IPS DF 6.9 (cell line): ENCODE measurements at regions not wholly inside any gene's neighbourhood (a gene's known extent, or its start where the extent isn't known, plus 50 kb on each side); places are given as distances from the start of the nearest gene placed in this dataset.
"Not testable (repeated sequence)": the region's sequence is repeated elsewhere in the genome, so short reads cannot be mapped to it uniquely, and the experiment has no call there.

Source experiments
- DNase-seq: peaks from one replicate; pipeline ENCODE4 v3.0.0-alpha.2; 2013; ENCODE audit warnings: low read depth, low spot score
- H3K27ac ChIP-seq: one replicate; pipeline ENCODE4 v1.5.1; 2013; ENCODE audit warnings: low read length, control low read depth
- H3K27me3 ChIP-seq: 2 replicates; pipeline ENCODE4 v1.6.1; 2013; ENCODE audit warnings: mild to moderate bottlenecking, low read length; ENCODE audit not compliant: control insufficient read depth, insufficient read depth
- H3K36me3 ChIP-seq: 2 replicates; pipeline ENCODE4 v1.6.1; 2013; ENCODE audit warnings: low read length; ENCODE audit not compliant: control insufficient read depth, insufficient read depth
- H3K4me1 ChIP-seq: 2 replicates; pipeline ENCODE4 v1.6.1; 2013; ENCODE audit warnings: low read length; ENCODE audit not compliant: control insufficient read depth, insufficient read depth
- H3K4me3 ChIP-seq: 2 replicates; pipeline ENCODE4 v1.5.1; 2013; ENCODE audit warnings: mild to moderate bottlenecking, low read length
- H3K9me3 ChIP-seq: 2 replicates; pipeline ENCODE4 v1.6.1; 2013; ENCODE audit warnings: low read length, inconsistent platforms; ENCODE audit not compliant: control insufficient read depth, insufficient read depth
- WGBS: extraction: QIAGEN DNeasy Blood & Tissue Kit; methylation state at CpG from one replicate; pipeline ENCODE4 v1.1.7; 2013; ENCODE audit warnings: mixed read lengths, missing lambda C conversion rate; ENCODE audit not compliant: insufficient read length, insufficient coverage; 5-methylcytosine and 5-hydroxymethylcytosine counted together

GRCh38 chr4:158122501-158122900 lies 50.3 kb downstream of the GASK1B start:
- no CpG with 5 or more reads among the region's 2 CpGs for WGBS
- Histone ChIP-seq H3K4me3 (no peak overlapping the region), H3K27ac (no peak overlapping the region), H3K27me3 (no peaks in the 10 kb centered on the region), H3K36me3 (no peaks in the 10 kb centered on the region), H3K4me1 (no peaks in the 10 kb centered on the region), H3K9me3 (no peaks in the 10 kb centered on the region)
- DNase-seq = no peak

GRCh38 chr4:158121161-158121579 lies 51.7 kb downstream of the GASK1B start:
- H3K4me3 ChIP-seq = no peak overlapping the region
- DNase-seq = no peak
- no peaks in the 10 kb centered on the region for H3K36me3 ChIP-seq
- H3K27me3 ChIP-seq = no peaks in the 10 kb centered on the region
- no CpG with 5 or more reads among the region's 3 CpGs for WGBS
- H3K4me1 ChIP-seq = no peaks in the 10 kb centered on the region
- H3K9me3 ChIP-seq = no peaks in the 10 kb centered on the region
- no peak overlapping the region for H3K27ac ChIP-seq

GRCh38 chr4:158120645-158121151 lies 52.1 kb downstream of the GASK1B start:
- H3K27ac ChIP-seq, DNase-seq, H3K4me1 ChIP-seq, H3K27me3 ChIP-seq, H3K36me3 ChIP-seq, H3K9me3 ChIP-seq, H3K4me3 ChIP-seq: not testable (repeated sequence)
- no CpG with 5 or more reads among the region's 6 CpGs for WGBS

GRCh38 chr4:158112611-158113010 lies 60.2 kb downstream of the GASK1B start:
- Histone ChIP-seq H3K9me3 (no peaks in the 10 kb centered on the region), H3K27ac (no peak overlapping the region), H3K27me3 (no peaks in the 10 kb centered on the region), H3K4me1 (no peaks in the 10 kb centered on the region; the same call in 1 of the 2 replicates), H3K4me3 (no peak overlapping the region), H3K36me3 (no peaks in the 10 kb centered on the region)
- DNase-seq = no peak

- Histone ChIP-seq H3K36me3 (no peaks in the 10 kb centered on the region), H3K9me3 (no peaks in the 10 kb centered on the region), H3K4me1 (no peaks in the 10 kb centered on the region; the same call in 1 of the 2 replicates), H3K27me3 (no peaks in the 10 kb centered on the region), H3K27ac (no peak overlapping the region), H3K4me3 (no peak overlapping the region)
- WGBS = no CpG with 5 or more reads among the region's 2 CpGs
- no peak for DNase-seq
Observed at GRCh38 chr4:158111241-158111640, 61.6 kb downstream of the GASK1B start.

- Histone ChIP-seq H3K36me3 (no peaks in the 10 kb centered on the region), H3K9me3 (no peaks in the 10 kb centered on the region), H3K27me3 (no peaks in the 10 kb centered on the region), H3K27ac (no peak overlapping the region), H3K4me1 (no peaks in the 10 kb centered on the region), H3K4me3 (no peak overlapping the region)
- no CpG with 5 or more reads among the region's 4 CpGs for WGBS
- no peak for DNase-seq
Observed at GRCh38 chr4:158102904-158103303, 69.9 kb downstream of the GASK1B start.

- Histone ChIP-seq H3K9me3 (no peaks in the 10 kb centered on the region), H3K4me1 (no peaks in the 10 kb centered on the region), H3K27me3 (no peaks in the 10 kb centered on the region), H3K36me3 (no peaks in the 10 kb centered on the region), H3K4me3 (no peak overlapping the region), H3K27ac (no peak overlapping the region)
- no CpG with 5 or more reads among the region's 4 CpGs for WGBS
- DNase-seq = no peak
Observed at GRCh38 chr4:158099686-158100085, 73.1 kb downstream of the GASK1B start.

- WGBS = no CpG with 5 or more reads among the region's 1 CpG
- no peaks in the 10 kb centered on the region for H3K27me3 ChIP-seq
- H3K27ac ChIP-seq = no peak overlapping the region
- DNase-seq = no peak
- H3K36me3 ChIP-seq = no peaks in the 10 kb centered on the region
- no peak overlapping the region for H3K4me3 ChIP-seq
- H3K4me1 ChIP-seq = no peaks in the 10 kb centered on the region
- no peaks in the 10 kb centered on the region for H3K9me3 ChIP-seq
Observed at GRCh38 chr4:158098802-158099201, 74.0 kb downstream of the GASK1B start.

GRCh38 chr4:158094413-158095134 lies 78.3 kb downstream of the GASK1B start:
- no peak overlapping the region for H3K4me3 ChIP-seq
- H3K36me3 ChIP-seq = no peaks in the 10 kb centered on the region
- H3K27ac ChIP-seq = no peak overlapping the region
- no peaks in the 10 kb centered on the region for H3K27me3 ChIP-seq
- no peak for DNase-seq
- H3K4me1 ChIP-seq = no peaks in the 10 kb centered on the region
- no peaks in the 10 kb centered on the region for H3K9me3 ChIP-seq
- WGBS = no CpG with 5 or more reads among the region's 1 CpG

- Histone ChIP-seq H3K27ac (no peak overlapping the region), H3K4me3 (no peak overlapping the region), H3K9me3 (no peaks in the 10 kb centered on the region), H3K36me3 (no peaks in the 10 kb centered on the region), H3K27me3 (no peaks in the 10 kb centered on the region), H3K4me1 (no peaks in the 10 kb centered on the region)
- DNase-seq = no peak
Observed at GRCh38 chr4:158090323-158090722, 82.5 kb downstream of the GASK1B start.

- H3K27ac ChIP-seq, DNase-seq: not testable (repeated sequence)
- no CpG with 5 or more reads among the region's 21 CpGs for WGBS
Observed at GRCh38 chr4:158089897-158090296, 82.9 kb downstream of the GASK1B start.

More at GRCh38 chr4:158089897-158090296, 82.9 kb downstream of the GASK1B start:
- not testable (repeated sequence) for H3K4me3 ChIP-seq, H3K27me3 ChIP-seq, H3K36me3 ChIP-seq, H3K4me1 ChIP-seq, H3K9me3 ChIP-seq
